IPS DF 4.7 (cell line): ENCODE measurements at regions not wholly inside any gene's neighbourhood (a gene's known extent, or its start where the extent isn't known, plus 50 kb on each side); places are given as distances from the start of the nearest gene placed in this dataset.
"Not testable (repeated sequence)": the region's sequence is repeated elsewhere in the genome, so short reads cannot be mapped to it uniquely, and the experiment has no call there.

Source experiments
- DNase-seq: peaks from one replicate; pipeline ENCODE4 v3.0.0-alpha.2; 2013; ENCODE audit warnings: low spot score; ENCODE audit errors: extremely low read depth

GRCh38 chr15:26191193-26191592 is 328.1 kb upstream of the ATP10A start:
- DNase-seq: no peak

GRCh38 chr15:26186138-26186537 is 323.0 kb upstream of the ATP10A start:
- not testable (repeated sequence) for DNase-seq

GRCh38 chr15:26182441-26182840 is 319.3 kb upstream of the ATP10A start:
- no peak for DNase-seq

- peak; percentile 66 for DNase-seq
These were observed 316.8 kb upstream of the ATP10A start for GRCh38 chr15:26179906-26180305.

GRCh38 chr15:26178640-26179220 is 315.6 kb upstream of the ATP10A start:
- DNase-seq: no peak

- no peak for DNase-seq
These were observed 314.7 kb upstream of the ATP10A start for GRCh38 chr15:26177816-26178215.

GRCh38 chr15:26176831-26177230 is 313.7 kb upstream of the ATP10A start:
- DNase-seq: no peak

- no peak for DNase-seq
These were observed 308.1 kb upstream of the ATP10A start for GRCh38 chr15:26171266-26171665.

- DNase-seq: no peak
These were observed 303.3 kb upstream of the ATP10A start for GRCh38 chr15:26166429-26166828.

GRCh38 chr15:26165546-26165945 is 302.4 kb upstream of the ATP10A start:
- no peak for DNase-seq

- DNase-seq: no peak
These were observed 297.2 kb upstream of the ATP10A start for GRCh38 chr15:26160343-26160742.

- DNase-seq: no peak
These were observed 295.0 kb upstream of the ATP10A start for GRCh38 chr15:26158176-26158575.

GRCh38 chr15:26157081-26157480 is 294.0 kb upstream of the ATP10A start:
- DNase-seq: no peak

GRCh38 chr15:26156051-26156450 is 292.9 kb upstream of the ATP10A start:
- DNase-seq: no peak

- DNase-seq: no peak
These were observed 285.2 kb upstream of the ATP10A start for GRCh38 chr15:26148156-26148860.

- DNase-seq: no peak
These were observed 283.1 kb upstream of the ATP10A start for GRCh38 chr15:26146202-26146601.

- no peak for DNase-seq
These were observed 282.7 kb upstream of the ATP10A start for GRCh38 chr15:26145796-26146195.

- no peak for DNase-seq
These were observed 281.7 kb upstream of the ATP10A start for GRCh38 chr15:26144836-26145235.

- no peak for DNase-seq
These were observed 280.1 kb upstream of the ATP10A start for GRCh38 chr15:26143221-26143620.

GRCh38 chr15:26134812-26135211 is 271.7 kb upstream of the ATP10A start:
- DNase-seq: no peak

- no peak for DNase-seq
These were observed 271.0 kb upstream of the ATP10A start for GRCh38 chr15:26134152-26134551.

GRCh38 chr15:26132811-26133210 is 269.7 kb upstream of the ATP10A start:
- no peak for DNase-seq

GRCh38 chr15:26129852-26130251 is 266.7 kb upstream of the ATP10A start:
- DNase-seq: peak; percentile 56
